ENCODE measurements at regions not wholly inside any gene's neighbourhood (a gene's known extent, or its start where the extent isn't known, plus 50 kb on each side); places are given as distances from the start of the nearest gene placed in this dataset.

- Histone ChIP-seq H3K36me3 (no peaks in the 10 kb centered on the region), H3K9ac (no peak overlapping the region), H3K4me1 (no peaks in the 10 kb centered on the region), H3K27ac (no peak overlapping the region), H3K4me2 (no peak overlapping the region), H3K4me3 (no peak overlapping the region), H4K20me1 (no peaks in the 10 kb centered on the region), H3K9me3 (peaks cover 12% of the 10 kb centered on the region), H3K27me3 (no peaks in the 10 kb centered on the region)
- no peak for TF ChIP-seq Cebpa-rat (IDR thresholded peaks at IDR 0.05)
These were observed 84.6 kb downstream of the MAIP1 start for GRCh38 chr2:200039724-200040650.

DNA sequence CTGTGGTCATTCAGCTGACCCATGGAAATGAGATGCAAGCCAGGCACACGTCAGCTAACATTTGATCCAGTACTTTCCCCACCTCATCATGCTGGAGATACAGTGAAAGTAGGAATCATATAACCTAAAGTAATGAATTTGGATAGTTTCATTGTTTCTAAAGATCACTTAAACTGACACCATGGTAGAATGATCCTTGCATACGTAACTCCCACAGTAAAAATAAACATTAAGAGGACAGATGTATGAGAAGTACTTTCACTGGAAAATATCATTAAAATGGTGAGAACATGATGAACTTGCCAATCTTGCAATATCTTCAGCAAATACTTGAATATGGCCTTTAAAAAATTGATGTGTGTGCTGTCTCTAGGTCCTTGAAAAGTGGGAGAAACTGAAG lies 85.4 kb downstream of the MAIP1 start:
- Histone ChIP-seq H3K4me3 (no peak overlapping the region), H3K27ac (no peak overlapping the region), H3K27me3 (no peaks in the 10 kb centered on the region), H3K36me3 (no peaks in the 10 kb centered on the region; the same call in 1 of the 2 replicates), H3K9me3 (peaks cover 21% of the 10 kb centered on the region), H4K20me1 (no peaks in the 10 kb centered on the region), H3K4me1 (no peaks in the 10 kb centered on the region), H3K9ac (no peak overlapping the region), H3K4me2 (no peak overlapping the region)
- no peak for TF ChIP-seq Cebpa-rat (IDR thresholded peaks at IDR 0.05)

- Histone ChIP-seq H3K27ac (no peak overlapping the region), H3K36me3 (no peaks in the 10 kb centered on the region; the same call in 1 of the 2 replicates), H4K20me1 (no peaks in the 10 kb centered on the region), H3K4me3 (no peak overlapping the region), H3K27me3 (no peaks in the 10 kb centered on the region), H3K9me3 (peaks cover 29% of the 10 kb centered on the region), H3K4me2 (no peak overlapping the region), H3K4me1 (no peaks in the 10 kb centered on the region), H3K9ac (no peak overlapping the region)
- no peak for TF ChIP-seq Cebpa-rat (IDR thresholded peaks at IDR 0.05)
These were observed 86.3 kb downstream of the MAIP1 start for GRCh38 chr2:200041639-200042038.

DNA sequence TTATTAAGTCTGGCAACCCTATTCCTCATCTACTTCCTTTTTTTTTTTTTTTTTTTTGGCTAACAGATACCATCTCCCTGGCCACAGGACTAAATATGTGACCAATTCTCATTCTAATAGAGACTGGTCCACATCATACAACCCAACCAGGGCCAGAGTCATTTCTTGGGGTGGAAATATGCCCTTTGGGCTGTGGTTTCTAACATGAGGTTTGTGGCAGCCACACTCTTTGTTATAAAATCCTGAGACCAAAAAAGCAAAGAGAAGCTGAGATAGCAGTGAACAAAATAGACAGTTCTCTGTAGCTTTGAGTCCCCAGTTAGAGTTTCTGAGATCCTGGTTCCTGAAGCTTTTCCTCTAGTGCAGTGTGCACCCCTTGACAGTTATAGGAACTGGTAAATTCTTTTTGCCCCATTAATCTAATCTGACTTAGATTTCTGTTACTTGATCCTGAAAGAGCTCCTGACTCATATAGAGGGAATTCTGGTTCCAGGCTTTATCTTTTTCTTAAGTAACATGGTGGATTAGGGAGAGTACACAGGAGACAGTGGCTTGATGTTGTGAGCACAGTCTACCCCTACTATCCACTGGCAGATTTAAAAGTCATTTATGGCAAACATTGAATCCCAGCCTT lies 86.8 kb downstream of the MAIP1 start:
- Histone ChIP-seq H3K36me3 (no peaks in the 10 kb centered on the region; the same call in 1 of the 2 replicates), H3K4me1 (no peaks in the 10 kb centered on the region), H4K20me1 (no peaks in the 10 kb centered on the region), H3K27me3 (no peaks in the 10 kb centered on the region), H3K9ac (no peak overlapping the region), H3K9me3 (peaks cover 33% of the 10 kb centered on the region), H3K4me3 (no peak overlapping the region), H3K4me2 (no peak overlapping the region), H3K27ac (no peak overlapping the region)
- TF ChIP-seq Cebpa-rat (IDR thresholded peaks at IDR 0.05) = no peak

- Histone ChIP-seq H4K20me1 (no peaks in the 10 kb centered on the region), H3K9me3 (peaks cover 33% of the 10 kb centered on the region), H3K36me3 (no peaks in the 10 kb centered on the region; the same call in 1 of the 2 replicates), H3K9ac (no peak overlapping the region), H3K27me3 (no peaks in the 10 kb centered on the region), H3K4me1 (no peaks in the 10 kb centered on the region), H3K4me2 (no peak overlapping the region), H3K4me3 (no peak overlapping the region), H3K27ac (no peak overlapping the region)
- TF ChIP-seq Cebpa-rat (IDR thresholded peaks at IDR 0.05) = no peak
These were observed 87.6 kb downstream of the MAIP1 start for GRCh38 chr2:200042944-200043343.

DNA sequence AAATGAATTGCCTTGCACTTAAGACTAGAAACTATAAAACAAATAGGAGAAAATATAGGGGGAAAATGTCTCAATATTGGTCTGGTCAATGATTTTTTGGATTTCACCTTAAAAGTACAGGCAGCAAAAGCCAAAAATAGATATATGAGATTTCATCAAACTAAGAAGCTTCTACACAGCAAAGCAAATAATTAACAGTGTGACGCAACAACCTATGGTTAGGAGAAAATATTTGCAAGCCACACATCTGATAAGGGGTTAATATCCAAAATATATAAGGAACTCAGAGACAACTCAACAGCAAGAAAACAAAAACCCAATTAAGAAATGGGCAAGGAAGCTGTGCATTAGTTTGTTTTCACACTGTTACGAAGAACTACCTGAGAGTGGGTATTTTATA lies 89.1 kb downstream of the MAIP1 start:
- H3K4me2 ChIP-seq = no peak overlapping the region
- no peak overlapping the region for H3K4me3 ChIP-seq
- no peak overlapping the region for H3K27ac ChIP-seq
- H3K4me1 ChIP-seq = no peaks in the 10 kb centered on the region
- H3K36me3 ChIP-seq = no peaks in the 10 kb centered on the region; the same call in 1 of the 2 replicates
- no peaks in the 10 kb centered on the region for H3K27me3 ChIP-seq
- no peak overlapping the region for H3K9ac ChIP-seq
- TF ChIP-seq Cebpa-rat (IDR thresholded peaks at IDR 0.05) = no peak
- H3K9me3 ChIP-seq = peaks cover 33% of the 10 kb centered on the region
- H4K20me1 ChIP-seq = no peaks in the 10 kb centered on the region

GRCh38 chr2:200048421-200048820 lies 93.0 kb downstream of the MAIP1 start:
- peaks cover 33% of the 10 kb centered on the region for H3K9me3 ChIP-seq
- no peak overlapping the region for H3K9ac ChIP-seq
- no peaks in the 10 kb centered on the region for H4K20me1 ChIP-seq
- no peak overlapping the region for H3K4me3 ChIP-seq
- H3K36me3 ChIP-seq = no peaks in the 10 kb centered on the region; the same call in 1 of the 2 replicates
- no peaks in the 10 kb centered on the region for H3K27me3 ChIP-seq
- TF ChIP-seq Cebpa-rat (IDR thresholded peaks at IDR 0.05) = no peak
- no peak overlapping the region for H3K4me2 ChIP-seq
- H3K27ac ChIP-seq = no peak overlapping the region
- peaks cover 16% of the 10 kb centered on the region for H3K4me1 ChIP-seq

DNA sequence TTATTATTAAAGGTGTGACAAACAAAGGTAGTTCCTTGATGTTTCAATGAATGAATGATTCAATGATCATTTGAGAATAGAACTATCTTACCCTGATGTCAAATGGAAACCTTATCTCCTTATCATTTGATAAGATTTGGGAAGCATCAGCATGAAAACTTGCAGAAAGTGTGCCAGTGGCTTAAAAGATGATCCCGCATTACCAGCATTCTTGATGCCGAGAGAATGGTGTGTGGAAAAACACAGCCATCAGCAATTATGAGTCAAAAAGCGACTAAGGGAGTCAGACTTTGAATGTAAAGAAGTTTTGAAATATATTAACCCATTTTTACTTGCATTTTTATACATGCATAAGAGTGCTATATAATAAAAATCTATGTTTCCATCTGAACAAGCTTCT lies 93.7 kb downstream of the MAIP1 start:
- no peaks in the 10 kb centered on the region; the same call in 1 of the 2 replicates for H3K36me3 ChIP-seq
- no peak overlapping the region for H3K27ac ChIP-seq

GRCh38 chr2:200050921-200051610 lies 95.7 kb downstream of the MAIP1 start:
- no peak overlapping the region for H3K4me3 ChIP-seq
- H3K4me1 ChIP-seq = peaks cover 20% of the 10 kb centered on the region
- H3K27me3 ChIP-seq = no peaks in the 10 kb centered on the region
- peak overlapping the region; percentile 56 for H3K4me2 ChIP-seq
- H4K20me1 ChIP-seq = no peaks in the 10 kb centered on the region
- H3K9me3 ChIP-seq = peaks cover 10% of the 10 kb centered on the region
- no peaks in the 10 kb centered on the region for H3K36me3 ChIP-seq
- TF ChIP-seq Cebpa-rat (IDR thresholded peaks at IDR 0.05) = no peak
- H3K27ac ChIP-seq = no peak overlapping the region; the same call in 1 of the 2 replicates
- no peak overlapping the region for H3K9ac ChIP-seq

More for the DNA sequence above, 93.7 kb downstream of the MAIP1 start:
- no peak for TF ChIP-seq Cebpa-rat (IDR thresholded peaks at IDR 0.05)
- Histone ChIP-seq H3K9ac (no peak overlapping the region), H4K20me1 (no peaks in the 10 kb centered on the region), H3K9me3 (peaks cover 30% of the 10 kb centered on the region), H3K4me1 (peaks cover 16% of the 10 kb centered on the region), H3K27me3 (no peaks in the 10 kb centered on the region), H3K4me2 (no peak overlapping the region), H3K4me3 (no peak overlapping the region)

Data from BLaER1 (cell line).